ENCODE measurements at regions not wholly inside any gene's neighbourhood (a gene's known extent, or its start where the extent isn't known, plus 50 kb on each side); places are given as distances from the start of the nearest gene placed in this dataset.

DNA sequence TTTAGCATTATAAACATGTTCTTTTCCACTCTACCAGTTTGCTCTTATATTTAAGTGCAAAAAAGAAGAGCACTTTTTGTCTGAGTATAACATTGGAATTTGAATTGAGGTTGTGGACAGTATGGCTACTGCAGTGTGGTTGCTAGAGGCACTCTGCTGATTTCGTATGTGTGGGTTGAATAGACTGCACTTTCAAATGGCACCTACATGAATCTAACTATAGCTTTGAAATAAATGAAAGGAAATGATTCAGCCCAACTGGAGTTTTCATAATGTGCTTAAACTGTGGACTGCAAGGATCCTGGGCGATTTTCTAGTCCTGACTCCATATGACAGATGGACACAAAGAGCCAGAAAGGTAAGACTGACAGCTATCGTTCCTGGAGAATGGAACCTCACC lies 657.6 kb upstream of the RIOK2 start:
- TF ChIP-seq POLR2AphosphoS5 (IDR thresholded peaks at IDR 0.05; ENCODE audit: borderline replicate concordance, low read depth, low read length) (no peak), EZH2 (IDR thresholded peaks at IDR 0.05) (no peak)

Data from SK-N-MC (cell line).